Gastrocnemius medialis (tissue), 4 donors: ENCODE measurements at regions not wholly inside any gene's neighbourhood (a gene's known extent, or its start where the extent isn't known, plus 50 kb on each side); places are given as distances from the start of the nearest gene placed in this dataset.

Experiments
- CTCF ChIP-seq, 5 experiments: fragments of 450-650 bp in 3 of 5; fragments of 200-600 bp in 2 of 5; sonication (generic) in 2 of 5; IDR thresholded peaks in 4 of 5; conservative IDR thresholded peaks in 1 of 5; 1 replicate in 4 of 5; 2 replicates in 1 of 5; pipeline ENCODE4 v1.5.1; 2016 to 2019; ENCODE audit warnings: antibody characterized with exemption in 5 of 5, mild to moderate bottlenecking in 3 of 5, moderate library complexity in 3 of 5
- POLR2A ChIP-seq, 2 donors: fragments of 450-650 bp; IDR thresholded peaks; one replicate each; pipeline ENCODE4 v1.6.1; 2017; ENCODE audit warnings: antibody characterized with exemption in 2 of 2, mild to moderate bottlenecking in 2 of 2, moderate library complexity in 2 of 2

GRCh38 chr10:64419461-64419860, 898.3 kb downstream of the REEP3 start:
- TF ChIP-seq POLR2A (IDR thresholded peaks at IDR 0.05), result no peak
- no peak for TF ChIP-seq CTCF (IDR thresholded peaks at IDR 0.05 in 4 of 5, conservative IDR thresholded peaks at IDR 0.05 in 1 of 5)
